Endothelial cell of umbilical vein (primary cell): ENCODE measurements at regions not wholly inside any gene's neighbourhood (a gene's known extent, or its start where the extent isn't known, plus 50 kb on each side); places are given as distances from the start of the nearest gene placed in this dataset.

Experiments
- CTCF ChIP-seq, 2 donors: IDR thresholded peaks; 1 replicate in 1 of 2; 2 replicates in 1 of 2; pipeline ENCODE4 v1.5.1; 2011; ENCODE audit warnings: low read length in 2 of 2, mild to moderate bottlenecking in 2 of 2, moderate library complexity in 2 of 2, control low read depth in 1 of 2, inconsistent platforms in 1 of 2, low read depth in 1 of 2; ENCODE audit not compliant: insufficient read depth in 1 of 2; ENCODE audit errors: extremely low read depth in 1 of 2
- EZH2 ChIP-seq: IDR thresholded peaks from 2 replicates; pipeline ENCODE4 v1.6.1; 2012; ENCODE audit warnings: borderline replicate concordance, low read depth, mild to moderate bottlenecking, moderate library complexity, low read length, inconsistent platforms; ENCODE audit not compliant: severe bottlenecking
- JUN ChIP-seq: IDR thresholded peaks from 2 replicates; pipeline ENCODE4 v1.6.1; 2011; ENCODE audit warnings: borderline replicate concordance, low read depth; ENCODE audit not compliant: insufficient read length, insufficient read depth
- MYC ChIP-seq: IDR thresholded peaks from one replicate; pipeline ENCODE4 v1.6.1; 2011; ENCODE audit warnings: mild to moderate bottlenecking, low read depth, low read length
- POLR2A ChIP-seq: IDR thresholded peaks from 2 replicates; pipeline ENCODE4 v1.6.1; 2012; ENCODE audit warnings: low read depth, mild to moderate bottlenecking, control low read depth, low read length

GRCh38 chr16:85494315-85494714, 118.8 kb upstream of the GSE1 start:
- TF ChIP-seq CTCF (IDR thresholded peaks at IDR 0.05; ENCODE audit: extremely low read depth in 1 of 2, insufficient read depth in 1 of 2, low read depth in 1 of 2, low read length in 2 of 2): no peak
- TF ChIP-seq POLR2A: no peak
- no peak for TF ChIP-seq JUN
- TF ChIP-seq MYC: no peak
- no peak for TF ChIP-seq EZH2
